Brain microvascular endothelial cell (primary cell): ENCODE measurements at regions not wholly inside any gene's neighbourhood (a gene's known extent, or its start where the extent isn't known, plus 50 kb on each side); places are given as distances from the start of the nearest gene placed in this dataset.

ENCODE experiments used
- DNase-seq: peaks from one replicate; pipeline ENCODE4 v3.0.0-alpha.2; 2020
- H3K27ac ChIP-seq: fragments of 250-450 bp; sonication (Bioruptor Pico); 2 replicates; pipeline ENCODE4 v1.5.1; 2020; ENCODE audit warnings: mild to moderate bottlenecking, moderate library complexity
- H3K27me3 ChIP-seq: fragments of 250-450 bp; sonication (Bioruptor Pico); replicated peaks from 2 replicates; pipeline ENCODE4 v1.5.1; 2020; ENCODE audit warnings: mild to moderate bottlenecking
- H3K36me3 ChIP-seq: fragments of 250-450 bp; sonication (Bioruptor Pico); replicated peaks from 2 replicates; pipeline ENCODE4 v1.5.1; 2020; ENCODE audit warnings: mild to moderate bottlenecking
- H3K4me3 ChIP-seq: 2 replicates; pipeline ENCODE4 v1.5.1; 2011; ENCODE audit warnings: low read depth, mild to moderate bottlenecking, control low read depth, low read length, moderate library complexity
- in situ Hi-C: cut with HindIII; loops from 2 replicates; pipeline ENCODE4 v1.10.0; 2017; ENCODE audit warnings: low sequenced_read_pairs, low pct_ligation_motif_present
- TF ChIP-seq, protein P1 (sequence below): IDR thresholded peaks from 2 replicates; pipeline ENCODE4 v1.5.1; 2011; ENCODE audit warnings: low read depth, mild to moderate bottlenecking, moderate library complexity, low read length, control low read depth, inconsistent platforms; ENCODE audit errors: missing control alignments

DNA sequence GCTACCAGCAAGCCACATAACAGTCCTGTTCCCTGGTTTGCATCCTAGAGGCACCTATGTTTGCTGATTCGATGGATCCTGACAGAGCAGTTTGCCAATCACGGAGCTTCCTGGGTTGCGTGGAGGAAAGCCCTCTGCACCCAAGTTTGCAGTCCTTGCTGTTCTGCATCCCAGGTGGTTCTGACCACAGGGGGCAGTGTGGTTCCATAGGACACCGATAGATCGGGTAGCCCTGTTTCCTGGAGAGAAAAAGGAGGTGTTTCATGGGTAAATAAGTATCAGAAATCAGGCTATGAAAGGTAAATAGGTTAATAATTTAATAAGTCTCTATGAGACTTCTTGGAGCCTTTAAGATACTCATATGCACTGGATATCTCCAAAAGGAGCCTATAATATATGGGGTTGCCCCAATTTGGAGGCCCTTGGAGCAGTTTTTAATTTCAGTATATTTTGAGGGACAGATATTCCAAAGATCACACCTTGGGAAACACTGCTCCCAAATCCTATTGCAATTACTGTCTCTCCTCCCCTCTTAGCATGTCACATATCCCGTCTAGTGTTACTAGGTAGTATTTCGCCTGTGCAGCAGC, 194.6 kb upstream of the TPM1 start:
- Histone ChIP-seq H3K27me3 (no peaks in the 10 kb centered on the region), H3K36me3 (no peaks in the 10 kb centered on the region), H3K27ac (no peak overlapping the region), H3K4me3 (no peak overlapping the region)
- TF ChIP-seq, protein P1, sequence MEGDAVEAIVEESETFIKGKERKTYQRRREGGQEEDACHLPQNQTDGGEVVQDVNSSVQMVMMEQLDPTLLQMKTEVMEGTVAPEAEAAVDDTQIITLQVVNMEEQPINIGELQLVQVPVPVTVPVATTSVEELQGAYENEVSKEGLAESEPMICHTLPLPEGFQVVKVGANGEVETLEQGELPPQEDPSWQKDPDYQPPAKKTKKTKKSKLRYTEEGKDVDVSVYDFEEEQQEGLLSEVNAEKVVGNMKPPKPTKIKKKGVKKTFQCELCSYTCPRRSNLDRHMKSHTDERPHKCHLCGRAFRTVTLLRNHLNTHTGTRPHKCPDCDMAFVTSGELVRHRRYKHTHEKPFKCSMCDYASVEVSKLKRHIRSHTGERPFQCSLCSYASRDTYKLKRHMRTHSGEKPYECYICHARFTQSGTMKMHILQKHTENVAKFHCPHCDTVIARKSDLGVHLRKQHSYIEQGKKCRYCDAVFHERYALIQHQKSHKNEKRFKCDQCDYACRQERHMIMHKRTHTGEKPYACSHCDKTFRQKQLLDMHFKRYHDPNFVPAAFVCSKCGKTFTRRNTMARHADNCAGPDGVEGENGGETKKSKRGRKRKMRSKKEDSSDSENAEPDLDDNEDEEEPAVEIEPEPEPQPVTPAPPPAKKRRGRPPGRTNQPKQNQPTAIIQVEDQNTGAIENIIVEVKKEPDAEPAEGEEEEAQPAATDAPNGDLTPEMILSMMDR = peak; percentile 84
- in situ Hi-C loops = no loop called here
- DNase-seq = peak; percentile 57

DNA sequence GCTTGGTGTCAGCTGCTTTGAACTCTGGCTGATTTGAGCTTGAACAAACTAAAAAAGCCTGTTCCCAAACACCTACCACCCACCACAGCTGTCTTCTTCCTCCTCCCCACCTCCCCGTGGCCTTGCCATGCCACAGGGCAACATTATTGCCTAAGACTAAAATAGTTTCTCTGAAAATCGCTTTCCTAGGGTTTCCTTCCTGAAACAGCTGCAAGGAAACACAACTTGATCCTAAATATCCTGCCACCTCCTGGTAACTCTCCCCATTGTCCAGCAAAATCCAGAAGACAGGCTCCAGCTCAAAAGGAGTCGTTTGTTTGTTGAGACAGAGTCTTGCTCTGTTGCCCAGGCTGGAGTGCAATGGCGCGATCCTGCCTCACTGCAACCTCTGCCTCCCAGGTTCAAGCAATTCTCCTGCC, 193.9 kb upstream of the TPM1 start:
- Histone ChIP-seq H3K27ac (no peak overlapping the region), H3K36me3 (no peaks in the 10 kb centered on the region), H3K27me3 (no peaks in the 10 kb centered on the region), H3K4me3 (no peak overlapping the region)
- DNase-seq = no peak
- in situ Hi-C loops = no loop called here
- TF ChIP-seq, protein P1 = peak; percentile 54

- no peak overlapping the region for H3K4me3 ChIP-seq
- peak overlapping the region; percentile 77 for H3K27ac ChIP-seq
- H3K36me3 ChIP-seq = no peaks in the 10 kb centered on the region
- in situ Hi-C loops = no loop called here
- no peaks in the 10 kb centered on the region for H3K27me3 ChIP-seq
- TF ChIP-seq, protein P1 = no peak
- DNase-seq = peak; percentile 38
Observed at GRCh38 chr15:62849316-62850106, 193.0 kb upstream of the TPM1 start.

- no peaks in the 10 kb centered on the region for H3K27me3 ChIP-seq
- no peak overlapping the region for H3K4me3 ChIP-seq
- DNase-seq = no peak
- H3K36me3 ChIP-seq = no peaks in the 10 kb centered on the region
- peak overlapping the region; percentile 77 for H3K27ac ChIP-seq
- TF ChIP-seq, protein P1 = no peak
- in situ Hi-C loops = no loop called here
Observed at GRCh38 chr15:62850318-62850717, 192.2 kb upstream of the TPM1 start.

DNA sequence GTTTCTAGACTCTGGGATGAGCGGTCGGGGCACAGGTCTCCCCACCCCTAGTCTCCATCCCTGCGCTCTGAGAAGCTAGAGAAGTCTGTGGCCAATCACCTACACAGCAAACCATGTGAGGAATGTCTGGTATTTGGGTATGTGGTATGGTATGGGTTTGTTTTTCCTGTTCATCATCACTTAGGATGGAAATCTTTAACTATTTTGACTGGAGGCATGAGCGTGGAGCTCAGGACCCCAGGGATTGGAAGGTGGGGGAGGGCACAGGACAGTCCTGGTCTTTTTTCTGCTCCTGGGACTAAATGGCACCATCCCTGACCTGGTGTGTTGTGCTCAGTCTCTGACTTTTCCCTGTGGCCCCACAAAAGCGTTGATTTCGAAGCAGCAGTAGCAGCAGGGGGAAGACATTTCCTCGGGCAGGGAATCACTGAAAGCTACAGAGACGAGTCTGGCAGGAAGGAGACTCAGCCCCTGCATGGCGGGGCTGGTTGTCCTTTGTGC, 191.7 kb upstream of the TPM1 start:
- Histone ChIP-seq H3K4me3 (no peak overlapping the region), H3K36me3 (no peaks in the 10 kb centered on the region), H3K27ac (peak overlapping the region; percentile 77), H3K27me3 (no peaks in the 10 kb centered on the region)
- peak; percentile 84 for DNase-seq
- TF ChIP-seq, protein P1 = no peak
- in situ Hi-C loops = no loop called here
